Right lobe of liver (tissue), 6 donors: ENCODE measurements at regions not wholly inside any gene's neighbourhood (a gene's known extent, or its start where the extent isn't known, plus 50 kb on each side); places are given as distances from the start of the nearest gene placed in this dataset.

Experiments
- ATAC-seq, 4 donors: fragments of 200-7000 bp; cut with Tn5 transposase; one replicate each; pipeline ENCODE4 v1.9.1; 2020; ENCODE audit warnings: mild to moderate bottlenecking in 4 of 4, moderate library complexity in 4 of 4
- DNase-seq, 3 donors: peaks; one replicate each; pipeline ENCODE4 v3.0.0-alpha.2; 2020
- H3K27ac ChIP-seq, 3 donors: fragments of 200-600 bp; one replicate each; pipeline ENCODE4 v1.8.0; 2022
- H3K27me3 ChIP-seq, 2 donors: fragments of 200-600 bp; one replicate each; pipeline ENCODE4 v1.8.0; 2022
- H3K36me3 ChIP-seq, 4 donors: fragments of 200-600 bp; sonication (generic) in 1 of 4; one replicate each; pipeline versions ENCODE4 v1.5.1 to v1.8.0; 2017 to 2022; ENCODE audit warnings: control low read depth in 1 of 4
- H3K4me1 ChIP-seq, 4 donors: fragments of 200-600 bp; sonication (generic) in 1 of 4; one replicate each; pipeline versions ENCODE4 v1.5.1 to v1.8.0; 2017 to 2022; ENCODE audit warnings: control low read depth in 1 of 4
- H3K4me3 ChIP-seq, 3 donors: fragments of 200-600 bp; one replicate each; pipeline ENCODE4 v1.8.0; 2022
- H3K9me3 ChIP-seq, 4 donors: fragments of 200-600 bp; sonication (generic) in 1 of 4; one replicate each; pipeline versions ENCODE4 v1.5.1 to v1.8.0; 2017 to 2022; ENCODE audit warnings: control low read depth in 1 of 4
- CTCF ChIP-seq, 4 donors: fragments of 200-600 bp in 3 of 4; fragments of 450-650 bp in 1 of 4; IDR thresholded peaks; one replicate each; pipeline versions ENCODE4 v1.5.1 to v1.8.0; 2016 to 2022; ENCODE audit warnings: antibody characterized with exemption in 4 of 4, mild to moderate bottlenecking in 2 of 4
- POLR2A ChIP-seq: fragments of 450-650 bp; IDR thresholded peaks from one replicate; pipeline ENCODE4 v1.6.1; 2017; ENCODE audit warnings: antibody characterized with exemption, mild to moderate bottlenecking
- WGBS: methylation state at CpG from one replicate; pipeline ENCODE4 v1.1.6; 2018; ENCODE audit warnings: low coverage, low lambda C conversion rate; ENCODE audit not compliant: insufficient coverage; ENCODE audit errors: missing lambda C conversion rate; 5-methylcytosine and 5-hydroxymethylcytosine counted together
- intact Hi-C, 2 donors: fragments of 100-400 bp; cut with DNase I; formaldehyde crosslinking; loops; one replicate each; pipeline versions ENCODE4 v1.11.2 to v1.14.1; 2022
- donor health status: DM: no; HTN: yes; CAD: no.
- donor health status: DM: no; HTN: no; CAD: no.
- donor health status: DM: no; HTN: no; CAD: no.
- donor health status: DM: no; HTN: yes; CAD: no.
- donor health status: DM: no; HTN: yes; CAD: no.

- H3K4me1 ChIP-seq, result no peaks in the 10 kb centered on the region
- TF ChIP-seq CTCF (IDR thresholded peaks at IDR 0.05) (no peak), POLR2A (no peak)
- no peaks in the 10 kb centered on the region for H3K36me3 ChIP-seq
- WGBS, result 71% methylated on average over 2 of the region's 2 CpGs
- H3K4me3 ChIP-seq, result no peak overlapping the region
- no peaks in the 10 kb centered on the region for H3K27me3 ChIP-seq
- DNase-seq (no peak), ATAC-seq (no peak)
- no peaks in the 10 kb centered on the region for H3K9me3 ChIP-seq
- intact Hi-C loops, result no loop called here
- no peak overlapping the region for H3K27ac ChIP-seq
These were observed 159.2 kb upstream of the ARG1 start for GRCh38 chr6:131413831-131414191.

- WGBS, result 80% methylated on average over 7 of the region's 7 CpGs
- intact Hi-C loops, result no loop called here
- DNase-seq, result no peak
These were observed 158.1 kb upstream of the ARG1 start for GRCh38 chr6:131414956-131415355.

GRCh38 chr6:131418441-131418840, 154.6 kb upstream of the ARG1 start:
- ATAC-seq, result no peak
- Histone ChIP-seq H3K36me3 (no peaks in the 10 kb centered on the region), H3K27me3 (no peaks in the 10 kb centered on the region), H3K4me1 (no peaks in the 10 kb centered on the region), H3K4me3 (no peak overlapping the region), H3K9me3 (no peaks in the 10 kb centered on the region), H3K27ac (no peak overlapping the region)
- DNase-seq, result no peak
- TF ChIP-seq CTCF (IDR thresholded peaks at IDR 0.05), result no peak
- TF ChIP-seq POLR2A, result no peak
- 65% methylated on average over 3 of the region's 5 CpGs for WGBS
- intact Hi-C loops, result no loop called here

More at GRCh38 chr6:131414956-131415355, 158.1 kb upstream of the ARG1 start:
- H3K9me3 ChIP-seq, result no peaks in the 10 kb centered on the region
- no peak for TF ChIP-seq CTCF (IDR thresholded peaks at IDR 0.05)
- no peak for TF ChIP-seq POLR2A
- no peak overlapping the region for H3K4me3 ChIP-seq
- no peaks in the 10 kb centered on the region for H3K36me3 ChIP-seq
- no peaks in the 10 kb centered on the region for H3K4me1 ChIP-seq
- no peak overlapping the region for H3K27ac ChIP-seq
- no peak for ATAC-seq
- no peaks in the 10 kb centered on the region for H3K27me3 ChIP-seq

- Histone ChIP-seq H3K36me3 (no peaks in the 10 kb centered on the region), H3K27me3 (no peaks in the 10 kb centered on the region), H3K4me1 (no peaks in the 10 kb centered on the region), H3K27ac (no peak overlapping the region), H3K9me3 (no peaks in the 10 kb centered on the region), H3K4me3 (no peak overlapping the region)
- ATAC-seq (no peak), DNase-seq (no peak)
- no peak for TF ChIP-seq POLR2A
- TF ChIP-seq CTCF (IDR thresholded peaks at IDR 0.05), result no peak
- intact Hi-C loops, result no loop called here
- 62% methylated on average over 1 of the region's 1 CpG for WGBS
These were observed 153.3 kb upstream of the ARG1 start for GRCh38 chr6:131419702-131420101.

GRCh38 chr6:131424016-131424415, 149.0 kb upstream of the ARG1 start:
- ATAC-seq (no peak), DNase-seq (no peak)
- H3K9me3 ChIP-seq, result no peaks in the 10 kb centered on the region
- H3K4me1 ChIP-seq, result no peaks in the 10 kb centered on the region
- TF ChIP-seq POLR2A (no peak), CTCF (IDR thresholded peaks at IDR 0.05) (no peak)
- no peaks in the 10 kb centered on the region for H3K36me3 ChIP-seq
- H3K27ac ChIP-seq, result no peak overlapping the region
- no peaks in the 10 kb centered on the region for H3K27me3 ChIP-seq
- no peak overlapping the region for H3K4me3 ChIP-seq
- intact Hi-C loops, result no loop called here
